Neuron (in vitro differentiated cells): ENCODE measurements at regions not wholly inside any gene's neighbourhood (a gene's known extent, or its start where the extent isn't known, plus 50 kb on each side); places are given as distances from the start of the nearest gene placed in this dataset.

ENCODE experiments used
- H2AFZ ChIP-seq: one replicate; pipeline ENCODE4 v1.6.1; 2013; ENCODE audit warnings: low read depth, mild to moderate bottlenecking, inconsistent platforms, low read length, moderate library complexity
- H3K27me3 ChIP-seq: one replicate; pipeline ENCODE4 v1.6.1; 2013; ENCODE audit warnings: low read length; ENCODE audit not compliant: insufficient read depth
- H3K36me3 ChIP-seq: one replicate; pipeline ENCODE4 v1.6.1; 2013; ENCODE audit warnings: low read length; ENCODE audit not compliant: insufficient read depth
- H3K4me1 ChIP-seq: one replicate; pipeline ENCODE4 v1.6.1; 2013; ENCODE audit warnings: low read length; ENCODE audit not compliant: insufficient read depth
- H3K4me3 ChIP-seq: 2 replicates; pipeline ENCODE4 v1.5.1; 2013; ENCODE audit warnings: mild to moderate bottlenecking, low read length, moderate library complexity
- H3K9me3 ChIP-seq: one replicate; pipeline ENCODE4 v1.6.1; 2013; ENCODE audit warnings: low read length

GRCh38 chr6:149127212-149127611 lies 190.3 kb upstream of the TAB2 start:
- H2AFZ ChIP-seq: no peak overlapping the region
- H3K9me3 ChIP-seq: no peaks in the 10 kb centered on the region
- H3K4me3 ChIP-seq: no peak overlapping the region
- H3K4me1 ChIP-seq: no peaks in the 10 kb centered on the region
- H3K36me3 ChIP-seq: no peaks in the 10 kb centered on the region
- no peaks in the 10 kb centered on the region for H3K27me3 ChIP-seq

GRCh38 chr6:149128489-149129145 lies 188.9 kb upstream of the TAB2 start:
- Histone ChIP-seq H3K4me3 (no peak overlapping the region), H3K27me3 (no peaks in the 10 kb centered on the region), H3K4me1 (peaks cover 5% of the 10 kb centered on the region), H2AFZ (no peak overlapping the region), H3K9me3 (no peaks in the 10 kb centered on the region), H3K36me3 (no peaks in the 10 kb centered on the region)

GRCh38 chr6:149129371-149130077 lies 188.0 kb upstream of the TAB2 start:
- H3K9me3 ChIP-seq: no peaks in the 10 kb centered on the region
- H3K27me3 ChIP-seq: no peaks in the 10 kb centered on the region
- no peak overlapping the region for H3K4me3 ChIP-seq
- no peaks in the 10 kb centered on the region for H3K36me3 ChIP-seq
- peaks cover 5% of the 10 kb centered on the region for H3K4me1 ChIP-seq
- no peak overlapping the region for H2AFZ ChIP-seq

GRCh38 chr6:149130090-149130489 lies 187.4 kb upstream of the TAB2 start:
- no peak overlapping the region for H3K4me3 ChIP-seq
- no peaks in the 10 kb centered on the region for H3K36me3 ChIP-seq
- no peaks in the 10 kb centered on the region for H3K27me3 ChIP-seq

GRCh38 chr6:149130508-149130907 lies 187.0 kb upstream of the TAB2 start:
- Histone ChIP-seq H3K36me3 (no peaks in the 10 kb centered on the region), H3K4me1 (peaks cover 5% of the 10 kb centered on the region), H2AFZ (no peak overlapping the region), H3K27me3 (no peaks in the 10 kb centered on the region), H3K9me3 (no peaks in the 10 kb centered on the region), H3K4me3 (no peak overlapping the region)

More at GRCh38 chr6:149130090-149130489, 187.4 kb upstream of the TAB2 start:
- H2AFZ ChIP-seq: no peak overlapping the region
- no peaks in the 10 kb centered on the region for H3K9me3 ChIP-seq
- peaks cover 5% of the 10 kb centered on the region for H3K4me1 ChIP-seq

- no peaks in the 10 kb centered on the region for H3K36me3 ChIP-seq
- no peak overlapping the region for H3K4me3 ChIP-seq
- no peak overlapping the region for H2AFZ ChIP-seq
- no peaks in the 10 kb centered on the region for H3K9me3 ChIP-seq
- H3K27me3 ChIP-seq: no peaks in the 10 kb centered on the region
- peaks cover 5% of the 10 kb centered on the region for H3K4me1 ChIP-seq
Measured at GRCh38 chr6:149131891-149132290, 185.6 kb upstream of the TAB2 start.

- H3K4me3 ChIP-seq: no peak overlapping the region
- no peaks in the 10 kb centered on the region for H3K27me3 ChIP-seq
- no peaks in the 10 kb centered on the region for H3K36me3 ChIP-seq
- H3K9me3 ChIP-seq: no peaks in the 10 kb centered on the region
- H2AFZ ChIP-seq: no peak overlapping the region
- H3K4me1 ChIP-seq: peaks cover 5% of the 10 kb centered on the region
Measured at GRCh38 chr6:149132336-149132735, 185.2 kb upstream of the TAB2 start.

- Histone ChIP-seq H3K4me3 (no peak overlapping the region), H3K4me1 (peaks cover 5% of the 10 kb centered on the region), H3K36me3 (no peaks in the 10 kb centered on the region), H2AFZ (no peak overlapping the region), H3K27me3 (peaks cover 2% of the 10 kb centered on the region), H3K9me3 (no peaks in the 10 kb centered on the region)
Measured at GRCh38 chr6:149134511-149134933, 183.0 kb upstream of the TAB2 start.

GRCh38 chr6:149135809-149136208 lies 181.7 kb upstream of the TAB2 start:
- Histone ChIP-seq H3K36me3 (no peaks in the 10 kb centered on the region), H3K27me3 (peaks cover 2% of the 10 kb centered on the region), H3K4me1 (peaks cover 5% of the 10 kb centered on the region), H3K4me3 (no peak overlapping the region), H3K9me3 (no peaks in the 10 kb centered on the region), H2AFZ (no peak overlapping the region)

GRCh38 chr6:149136273-149136912 lies 181.1 kb upstream of the TAB2 start:
- H3K4me3 ChIP-seq: no peak overlapping the region
- peaks cover 2% of the 10 kb centered on the region for H3K27me3 ChIP-seq
- H3K4me1 ChIP-seq: peaks cover 5% of the 10 kb centered on the region
- H3K9me3 ChIP-seq: no peaks in the 10 kb centered on the region
- H2AFZ ChIP-seq: no peak overlapping the region
- no peaks in the 10 kb centered on the region for H3K36me3 ChIP-seq

- Histone ChIP-seq H3K4me3 (no peak overlapping the region), H2AFZ (no peak overlapping the region), H3K27me3 (peaks cover 2% of the 10 kb centered on the region), H3K9me3 (no peaks in the 10 kb centered on the region), H3K36me3 (no peaks in the 10 kb centered on the region), H3K4me1 (peaks cover 5% of the 10 kb centered on the region)
Measured at GRCh38 chr6:149136913-149137286, 180.6 kb upstream of the TAB2 start.

GRCh38 chr6:149137594-149137993 lies 179.9 kb upstream of the TAB2 start:
- Histone ChIP-seq H3K27me3 (peaks cover 2% of the 10 kb centered on the region), H2AFZ (no peak overlapping the region), H3K4me3 (no peak overlapping the region), H3K9me3 (no peaks in the 10 kb centered on the region), H3K36me3 (no peaks in the 10 kb centered on the region), H3K4me1 (peaks cover 4% of the 10 kb centered on the region)

- H3K4me1 ChIP-seq: no peaks in the 10 kb centered on the region
- no peak overlapping the region for H3K4me3 ChIP-seq
- H3K27me3 ChIP-seq: peaks cover 2% of the 10 kb centered on the region
- no peaks in the 10 kb centered on the region for H3K9me3 ChIP-seq
- H3K36me3 ChIP-seq: no peaks in the 10 kb centered on the region
- no peak overlapping the region for H2AFZ ChIP-seq
Measured at GRCh38 chr6:149138089-149138488, 179.4 kb upstream of the TAB2 start.
